ENCODE measurements at regions not wholly inside any gene's neighbourhood (a gene's known extent, or its start where the extent isn't known, plus 50 kb on each side); places are given as distances from the start of the nearest gene placed in this dataset.
A peak's percentile ranks its signal among the peaks of the same experiment; 100 is the strongest.

GRCh38 chr4:156396534-156396933, 442.9 kb upstream of the CTSO start:
- no peak for DNase-seq (ENCODE audit: low spot score)

- DNase-seq (ENCODE audit: low spot score): no peak
Measured at GRCh38 chr4:156391325-156391653, 437.6 kb upstream of the CTSO start.

GRCh38 chr4:156390599-156391324, 437.1 kb upstream of the CTSO start:
- no peak for DNase-seq (ENCODE audit: low spot score)

- no peak for DNase-seq (ENCODE audit: low spot score)
Measured at GRCh38 chr4:156388826-156389225, 435.2 kb upstream of the CTSO start.

- peak; percentile 32 for DNase-seq (ENCODE audit: low spot score)
Measured at GRCh38 chr4:156378033-156378665, 424.5 kb upstream of the CTSO start.

GRCh38 chr4:156377036-156377710, 423.5 kb upstream of the CTSO start:
- DNase-seq (ENCODE audit: low spot score): no peak

GRCh38 chr4:156374894-156375293, 421.2 kb upstream of the CTSO start:
- DNase-seq (ENCODE audit: low spot score): no peak

- DNase-seq (ENCODE audit: low spot score): peak; percentile 16
Measured at GRCh38 chr4:156374069-156374468, 420.4 kb upstream of the CTSO start.

GRCh38 chr4:156367502-156367901, 413.8 kb upstream of the CTSO start:
- peak; percentile 24 for DNase-seq (ENCODE audit: low spot score)

GRCh38 chr4:156362581-156362980, 408.9 kb upstream of the CTSO start:
- no peak for DNase-seq (ENCODE audit: low spot score)

GRCh38 chr4:156347412-156348075, 393.9 kb upstream of the CTSO start:
- peak; percentile 61 for DNase-seq (ENCODE audit: low spot score)

GRCh38 chr4:156346959-156347385, 393.3 kb upstream of the CTSO start:
- peak; percentile 48 for DNase-seq (ENCODE audit: low spot score)

GRCh38 chr4:156344397-156344796, 390.7 kb upstream of the CTSO start:
- no peak for DNase-seq (ENCODE audit: low spot score)

- no peak for DNase-seq (ENCODE audit: low spot score)
Measured at GRCh38 chr4:156336511-156336910, 382.8 kb upstream of the CTSO start.

GRCh38 chr4:156335721-156336120, 382.1 kb upstream of the CTSO start:
- no peak for DNase-seq (ENCODE audit: low spot score)

- no peak for DNase-seq (ENCODE audit: low spot score)
Measured at GRCh38 chr4:156330436-156331031, 376.9 kb upstream of the CTSO start.

- DNase-seq (ENCODE audit: low spot score): no peak
Measured at GRCh38 chr4:156329779-156330178, 376.1 kb upstream of the CTSO start.

- DNase-seq (ENCODE audit: low spot score): no peak
Measured at GRCh38 chr4:156328882-156329281, 375.2 kb upstream of the CTSO start.

- no peak for DNase-seq (ENCODE audit: low spot score)
Measured at GRCh38 chr4:156326246-156326645, 372.6 kb upstream of the CTSO start.

- DNase-seq (ENCODE audit: low spot score): no peak
Measured at GRCh38 chr4:156322592-156322991, 368.9 kb upstream of the CTSO start.

GRCh38 chr4:156321203-156321602, 367.5 kb upstream of the CTSO start:
- DNase-seq (ENCODE audit: low spot score): no peak

GRCh38 chr4:156313497-156313896, 359.8 kb upstream of the CTSO start:
- DNase-seq (ENCODE audit: low spot score): no peak

Measured in LoVo (cell line).